ENCODE measurements at regions not wholly inside any gene's neighbourhood (a gene's known extent, or its start where the extent isn't known, plus 50 kb on each side); places are given as distances from the start of the nearest gene placed in this dataset.

- peaks cover 0 to 10% (median 0%) of the 10 kb centered on the region in 12 donors for H3K9me3 ChIP-seq
- intact Hi-C loops (cut with DNase I) = no loop called here
- H3K36me3 ChIP-seq = no peaks in the 10 kb centered on the region
- H3K4me1 ChIP-seq = no peaks in the 10 kb centered on the region
- DNase-seq (no peak), ATAC-seq (no peak)
- H3K27ac ChIP-seq = no peak overlapping the region
- no peak overlapping the region for H3K4me3 ChIP-seq
- H3K27me3 ChIP-seq = no peaks in the 10 kb centered on the region
- TF ChIP-seq CTCF (IDR thresholded peaks at IDR 0.05) = no peak
- TF ChIP-seq POLR2A (IDR thresholded peaks at IDR 0.05) = no peak
Observed at GRCh38 chr3:154023148-154023547, 98.0 kb upstream of the ARHGEF26 start.

DNA sequence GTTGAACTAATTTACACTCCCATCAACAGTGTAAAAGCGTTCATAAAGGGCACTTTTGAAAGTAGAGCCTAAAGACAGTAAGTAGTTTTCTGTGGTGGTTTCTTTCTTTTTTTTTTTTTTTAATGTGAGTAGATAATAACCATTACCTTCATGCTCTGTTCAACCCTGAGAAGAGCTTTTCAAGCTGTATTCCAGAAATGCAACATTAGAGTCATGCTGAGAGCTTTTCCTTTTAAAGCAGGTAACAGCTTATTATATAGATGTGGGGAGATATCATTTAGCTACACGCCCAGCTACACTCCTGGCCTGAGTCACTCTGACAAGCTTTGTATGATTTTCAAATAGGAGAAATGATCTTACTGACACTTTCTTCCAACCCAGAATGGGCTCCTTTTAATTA lies 96.2 kb upstream of the ARHGEF26 start:
- Histone ChIP-seq H3K9me3 (peaks cover 0 to 8% (median 0%) of the 10 kb centered on the region in 12 donors), H3K4me3 (no peak overlapping the region), H3K36me3 (no peaks in the 10 kb centered on the region), H3K4me1 (no peaks in the 10 kb centered on the region), H3K27ac (no peak overlapping the region), H3K27me3 (no peaks in the 10 kb centered on the region)
- 86 to 95% (median 91%) methylated on average over 2 of the region's 2 CpGs for WGBS, 4 donors
- intact Hi-C loops (cut with DNase I) = no loop called here
- DNase-seq = no peak
- TF ChIP-seq POLR2A (IDR thresholded peaks at IDR 0.05) = no peak
- no peak for TF ChIP-seq CTCF (IDR thresholded peaks at IDR 0.05)
- ATAC-seq = no peak

DNA sequence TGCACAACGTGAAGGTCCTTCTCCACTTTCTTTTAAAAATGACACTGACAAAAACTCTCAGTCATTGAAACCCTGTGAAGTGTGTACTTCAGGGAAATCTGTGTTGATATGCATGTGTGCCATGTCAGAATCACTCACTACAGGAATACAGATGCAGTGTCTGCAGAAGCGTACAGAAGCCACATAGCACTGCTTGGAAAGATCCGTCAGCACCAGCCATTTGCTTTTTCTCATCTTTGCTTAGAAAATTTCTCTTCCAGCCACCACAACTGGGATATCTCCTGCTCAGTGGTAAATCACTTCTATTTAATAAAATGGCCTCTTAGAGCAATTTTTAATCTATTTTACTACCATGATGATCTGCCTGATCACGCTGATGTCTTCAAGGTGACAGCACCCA lies 91.3 kb upstream of the ARHGEF26 start:
- DNase-seq = no peak

DNA sequence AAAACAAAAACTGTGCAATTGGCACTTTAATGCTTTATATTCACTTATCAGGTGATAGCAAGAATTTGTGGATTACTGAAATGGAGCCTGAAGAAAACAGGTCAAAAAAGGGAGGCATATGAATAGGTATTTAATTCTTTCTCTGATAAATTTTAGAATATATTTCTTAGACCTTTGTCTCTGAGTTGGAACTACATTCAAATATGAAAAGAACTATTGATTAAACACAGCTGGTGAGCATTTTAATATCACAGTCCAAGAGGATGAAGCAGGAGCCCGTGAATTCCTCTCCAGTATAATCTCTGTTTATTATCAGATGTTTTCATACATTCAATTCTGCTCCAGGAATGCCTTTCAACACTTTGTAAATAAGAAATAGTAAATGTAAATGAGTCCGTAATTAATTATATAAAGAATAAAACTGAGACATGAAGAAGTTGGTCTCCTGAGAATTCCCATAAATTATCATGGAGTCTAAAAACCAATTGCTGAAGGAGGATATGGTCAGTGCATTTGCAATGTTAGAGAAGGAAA lies 86.3 kb upstream of the ARHGEF26 start:
- DNase-seq (no peak), ATAC-seq (no peak)
- Histone ChIP-seq H3K27me3 (no peaks in the 10 kb centered on the region), H3K4me1 (no peaks in the 10 kb centered on the region), H3K27ac (no peak overlapping the region), H3K9me3 (peaks cover 0 to 15% (median 0%) of the 10 kb centered on the region in 12 donors), H3K4me3 (no peak overlapping the region), H3K36me3 (no peaks in the 10 kb centered on the region)
- intact Hi-C loops (cut with DNase I) = no loop called here
- TF ChIP-seq CTCF (IDR thresholded peaks at IDR 0.05) (no peak), POLR2A (IDR thresholded peaks at IDR 0.05) (no peak)
- WGBS, 4 donors = 52 to 57% (median 55%) methylated on average over 2 of the region's 2 CpGs

More for the DNA sequence above, 91.3 kb upstream of the ARHGEF26 start:
- TF ChIP-seq POLR2A (IDR thresholded peaks at IDR 0.05) (no peak), CTCF (IDR thresholded peaks at IDR 0.05) (no peak)
- no peaks in the 10 kb centered on the region for H3K27me3 ChIP-seq
- no peak overlapping the region for H3K27ac ChIP-seq
- no peaks in the 10 kb centered on the region for H3K4me1 ChIP-seq
- no peak for ATAC-seq
- no peaks in the 10 kb centered on the region for H3K9me3 ChIP-seq
- H3K4me3 ChIP-seq = no peak overlapping the region
- WGBS, 4 donors = 45 to 63% (median 49%) methylated on average over 4 of the region's 4 CpGs
- intact Hi-C loops (cut with DNase I) = no loop called here
- no peaks in the 10 kb centered on the region for H3K36me3 ChIP-seq

Data from heart left ventricle (tissue), 16 donors.